Vagina (tissue), 2 donors: ENCODE measurements at regions not wholly inside any gene's neighbourhood (a gene's known extent, or its start where the extent isn't known, plus 50 kb on each side); places are given as distances from the start of the nearest gene placed in this dataset.

Experiments used
- POLR2AphosphoS5 ChIP-seq, 2 donors: sonication (generic); formaldehyde crosslinking; IDR thresholded peaks; one replicate each; pipeline ENCODE4 v1.9.0; 2017; ENCODE audit warnings: antibody characterized with exemption in 2 of 2, mild to moderate bottlenecking in 2 of 2, low read depth in 1 of 2; ENCODE audit not compliant: insufficient read depth in 1 of 2
- TF ChIP-seq, protein P1 (sequence below), 3 experiments: fragments of 450-650 bp in 2 of 3; fragments of 200-600 bp in 1 of 3; sonication (generic) in 1 of 3; IDR thresholded peaks; one replicate each; pipeline ENCODE4 v1.5.1; 2017 to 2019; ENCODE audit warnings: antibody characterized with exemption in 3 of 3, mild to moderate bottlenecking in 2 of 3, moderate library complexity in 2 of 3

DNA sequence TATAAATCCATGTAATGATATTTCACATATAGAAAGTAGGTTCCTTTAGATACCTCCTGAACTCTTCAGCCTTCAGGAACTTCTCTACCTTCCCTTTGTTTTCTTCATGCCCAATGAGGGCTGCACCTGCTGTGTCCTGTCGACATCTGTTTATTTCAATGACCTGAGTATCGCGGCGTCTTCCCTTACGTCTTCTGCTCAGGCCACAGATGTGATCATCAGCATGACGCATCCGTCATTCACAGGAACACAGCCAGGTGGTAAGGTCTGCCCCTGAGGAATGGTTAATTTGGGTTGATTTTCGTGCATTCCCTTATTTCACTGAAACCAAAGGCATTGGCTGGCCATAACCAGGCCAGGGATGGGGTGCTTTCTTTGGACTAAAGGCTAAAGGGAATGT is 217.1 kb downstream of the MED10 start:
- TF ChIP-seq, protein P1, sequence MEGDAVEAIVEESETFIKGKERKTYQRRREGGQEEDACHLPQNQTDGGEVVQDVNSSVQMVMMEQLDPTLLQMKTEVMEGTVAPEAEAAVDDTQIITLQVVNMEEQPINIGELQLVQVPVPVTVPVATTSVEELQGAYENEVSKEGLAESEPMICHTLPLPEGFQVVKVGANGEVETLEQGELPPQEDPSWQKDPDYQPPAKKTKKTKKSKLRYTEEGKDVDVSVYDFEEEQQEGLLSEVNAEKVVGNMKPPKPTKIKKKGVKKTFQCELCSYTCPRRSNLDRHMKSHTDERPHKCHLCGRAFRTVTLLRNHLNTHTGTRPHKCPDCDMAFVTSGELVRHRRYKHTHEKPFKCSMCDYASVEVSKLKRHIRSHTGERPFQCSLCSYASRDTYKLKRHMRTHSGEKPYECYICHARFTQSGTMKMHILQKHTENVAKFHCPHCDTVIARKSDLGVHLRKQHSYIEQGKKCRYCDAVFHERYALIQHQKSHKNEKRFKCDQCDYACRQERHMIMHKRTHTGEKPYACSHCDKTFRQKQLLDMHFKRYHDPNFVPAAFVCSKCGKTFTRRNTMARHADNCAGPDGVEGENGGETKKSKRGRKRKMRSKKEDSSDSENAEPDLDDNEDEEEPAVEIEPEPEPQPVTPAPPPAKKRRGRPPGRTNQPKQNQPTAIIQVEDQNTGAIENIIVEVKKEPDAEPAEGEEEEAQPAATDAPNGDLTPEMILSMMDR (IDR thresholded peaks at IDR 0.05), result no peak
- no peak for TF ChIP-seq POLR2AphosphoS5 (IDR thresholded peaks at IDR 0.05; ENCODE audit: insufficient read depth in 1 of 2, low read depth in 1 of 2)
